HG03135 (cell line): ENCODE measurements at regions not wholly inside any gene's neighbourhood (a gene's known extent, or its start where the extent isn't known, plus 50 kb on each side); places are given as distances from the start of the nearest gene placed in this dataset.
A peak's percentile ranks its signal among the peaks of the same experiment; 100 is the strongest.

ENCODE experiments used
- ATAC-seq: cut with Tn5 transposase; IDR thresholded peaks from one replicate; pipeline ENCODE4 v1.9.1; 2021; ENCODE audit warnings: mild to moderate bottlenecking, moderate library complexity; ENCODE audit not compliant: unreplicated experiment

DNA sequence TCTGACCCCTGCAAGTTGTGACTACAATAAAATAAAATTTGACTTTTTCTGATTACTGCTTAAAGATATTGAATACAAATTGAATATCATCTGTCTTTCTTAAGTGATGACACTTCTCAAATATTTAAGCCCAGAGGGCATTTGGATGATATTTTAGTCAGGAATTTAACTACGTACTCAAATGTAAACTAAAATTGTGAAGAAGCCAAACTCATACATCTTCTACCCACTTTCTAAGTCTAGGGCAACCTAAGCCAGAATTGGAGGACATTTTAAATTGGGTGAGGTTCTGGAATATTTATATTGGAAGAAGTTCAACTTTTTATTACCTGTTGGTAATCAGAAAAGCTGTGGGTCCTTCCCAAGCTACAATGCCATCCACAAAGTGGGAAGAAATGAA is 149.1 kb upstream of the WDR11 start:
- ATAC-seq: no peak

DNA sequence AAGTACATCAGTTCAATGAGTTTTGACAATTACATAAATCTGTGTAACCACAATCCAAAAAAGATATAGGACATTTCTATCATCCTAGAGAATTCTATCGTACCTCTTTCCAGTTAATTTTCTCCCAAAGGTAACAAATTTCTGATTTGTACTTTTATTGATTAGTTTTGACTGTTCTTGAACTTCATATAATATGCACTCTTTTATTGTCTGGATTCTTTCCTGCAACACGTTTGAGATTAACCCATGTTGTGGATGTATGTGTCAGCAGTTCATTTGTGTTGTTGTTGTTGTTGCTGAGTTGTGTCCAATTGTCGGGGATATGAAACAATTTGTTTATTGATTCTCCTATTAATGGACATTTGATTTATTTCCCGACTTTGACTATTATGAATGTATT is 145.9 kb upstream of the WDR11 start:
- ATAC-seq: no peak

DNA sequence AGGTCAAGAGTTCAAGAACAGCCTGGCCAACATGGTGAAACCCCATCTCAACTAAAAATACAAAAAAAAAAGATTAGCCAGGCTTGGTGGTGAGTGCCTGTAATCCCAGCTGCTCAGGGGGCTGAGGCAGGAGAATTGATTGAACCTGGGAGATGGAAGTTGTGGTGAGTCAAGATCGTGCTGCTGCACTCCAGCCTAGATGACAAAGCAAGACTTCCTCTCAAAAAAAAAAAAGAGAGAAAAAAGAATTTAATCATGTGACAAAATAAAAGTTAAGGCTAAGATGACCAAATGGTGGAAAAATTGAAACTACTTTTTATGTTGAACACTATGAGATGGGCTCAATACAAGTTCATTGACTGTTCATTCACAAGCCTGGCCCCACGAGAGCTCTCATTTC is 141.1 kb upstream of the WDR11 start:
- ATAC-seq: no peak

DNA sequence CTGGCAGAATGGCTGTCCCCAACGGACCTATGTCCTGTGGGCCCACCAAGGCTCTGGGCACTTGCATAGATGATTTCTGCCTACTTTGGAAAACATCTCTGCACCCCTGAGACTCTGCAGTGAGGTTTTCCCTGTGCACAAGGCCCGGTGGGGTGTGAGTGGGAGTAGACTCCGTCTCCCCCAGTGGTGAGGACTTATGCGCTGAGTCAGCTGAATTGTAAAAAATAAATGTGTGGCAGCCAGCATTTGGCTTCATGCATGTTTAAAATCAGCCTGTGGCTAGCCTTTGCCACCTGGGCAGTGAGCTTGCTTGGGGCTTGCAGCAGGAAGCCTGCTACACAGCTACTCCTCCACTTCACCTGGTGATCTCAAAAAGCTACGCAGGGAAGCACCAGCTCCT is 139.3 kb upstream of the WDR11 start:
- no peak for ATAC-seq

DNA sequence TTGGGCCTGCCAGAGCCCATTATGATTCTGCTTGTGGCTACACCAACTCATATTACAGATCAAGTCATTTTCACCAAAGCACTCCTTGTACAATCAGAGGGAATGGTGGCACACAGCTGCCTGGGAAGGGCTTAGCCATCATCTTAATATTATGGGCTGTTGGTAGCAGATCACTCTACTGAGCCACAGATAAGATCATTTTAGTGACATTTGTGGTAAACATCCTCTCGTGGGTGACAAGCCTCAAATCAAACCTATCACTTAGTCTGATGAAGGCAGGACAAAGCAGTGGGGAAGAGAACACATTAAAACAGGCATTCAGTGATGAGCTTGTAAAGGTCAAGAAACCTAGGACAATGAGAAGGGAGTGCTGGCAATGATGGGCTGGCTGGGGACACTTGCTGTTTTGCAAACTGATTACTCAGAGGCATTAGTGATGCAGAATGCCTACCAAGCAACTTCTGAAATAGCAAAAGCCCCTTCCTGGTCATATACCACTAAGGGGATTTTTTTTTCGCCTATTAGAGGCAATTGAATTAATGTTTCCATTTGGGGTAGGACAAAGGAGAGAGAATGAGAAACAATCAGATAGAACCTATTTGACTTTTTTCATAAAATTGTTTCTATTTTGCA is 137.5 kb upstream of the WDR11 start:
- no peak for ATAC-seq

DNA sequence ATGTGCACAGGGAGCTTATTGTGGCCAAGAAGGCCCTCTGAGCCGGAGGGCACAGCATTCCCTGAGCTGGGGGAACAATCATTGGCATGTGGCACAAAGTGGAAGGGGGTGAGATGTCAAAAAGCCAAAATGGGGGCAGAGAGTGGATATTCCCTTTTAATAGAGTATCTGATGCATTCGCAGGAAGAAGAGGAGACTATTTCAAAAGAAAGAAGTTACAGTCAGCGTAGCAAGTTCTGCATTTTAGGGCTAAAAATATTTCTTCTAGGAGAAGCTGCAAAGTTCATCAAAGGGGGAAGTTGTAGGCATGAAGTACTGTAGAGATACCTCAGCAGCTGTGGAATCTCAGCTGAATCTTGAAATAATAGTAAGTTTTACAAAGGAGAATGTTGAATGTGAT is 136.0 kb upstream of the WDR11 start:
- ATAC-seq: no peak

- no peak for ATAC-seq
Observed at GRCh38 chr10:120719333-120719732, 131.8 kb upstream of the WDR11 start.

DNA sequence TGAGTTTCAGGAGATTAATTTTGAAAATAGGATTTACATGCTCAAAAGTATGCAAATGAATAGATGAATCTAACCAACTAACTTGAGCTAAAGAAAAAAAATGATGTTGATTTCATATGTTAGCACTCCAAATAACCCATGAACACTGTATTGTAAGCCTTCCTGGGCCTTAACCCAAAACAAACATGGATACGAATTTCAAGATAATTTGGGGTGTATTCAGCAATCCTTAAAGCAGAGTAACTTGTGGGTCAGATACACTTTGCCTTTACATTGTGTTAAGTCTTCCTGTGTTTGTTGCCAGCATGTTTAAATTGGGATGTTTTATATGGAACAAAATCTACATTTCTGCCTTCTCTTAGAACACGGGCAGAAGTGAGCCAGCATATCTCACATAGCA is 124.2 kb upstream of the WDR11 start:
- ATAC-seq: no peak

- no peak for ATAC-seq
Observed at GRCh38 chr10:120729547-120729946, 121.6 kb upstream of the WDR11 start.

- ATAC-seq: no peak
Observed at GRCh38 chr10:120732067-120732466, 119.1 kb upstream of the WDR11 start.

GRCh38 chr10:120732643-120733313 is 118.4 kb upstream of the WDR11 start:
- ATAC-seq: no peak

DNA sequence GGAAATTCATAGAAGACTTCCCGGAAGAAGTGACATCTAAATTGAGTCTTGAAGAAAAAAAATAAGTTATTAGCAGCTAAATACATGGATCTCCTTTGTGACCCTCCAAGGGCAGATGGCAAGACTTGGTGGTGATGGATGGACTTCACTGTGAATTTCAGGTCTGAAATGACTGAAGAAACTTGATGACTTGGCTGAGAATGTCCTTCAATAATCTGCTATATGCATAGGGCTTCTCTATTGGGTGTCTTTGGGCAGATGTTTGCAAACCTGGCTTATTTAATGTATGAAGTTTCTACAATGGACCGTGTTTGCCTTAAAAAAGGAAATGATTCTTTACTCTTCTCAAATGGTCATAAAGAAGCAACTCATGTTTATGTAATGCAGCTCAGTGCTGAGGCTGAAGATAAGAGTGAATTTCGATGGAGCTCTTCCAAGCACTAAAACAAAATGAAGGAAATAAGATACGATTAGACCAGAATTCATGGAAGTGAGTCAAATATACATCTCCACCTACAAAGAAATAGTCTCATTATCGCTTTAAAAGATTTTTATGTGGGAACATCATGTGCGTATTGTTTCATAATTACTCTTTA is 116.6 kb upstream of the WDR11 start:
- ATAC-seq: no peak

- no peak for ATAC-seq
Observed at GRCh38 chr10:120735315-120735714, 115.8 kb upstream of the WDR11 start.

DNA sequence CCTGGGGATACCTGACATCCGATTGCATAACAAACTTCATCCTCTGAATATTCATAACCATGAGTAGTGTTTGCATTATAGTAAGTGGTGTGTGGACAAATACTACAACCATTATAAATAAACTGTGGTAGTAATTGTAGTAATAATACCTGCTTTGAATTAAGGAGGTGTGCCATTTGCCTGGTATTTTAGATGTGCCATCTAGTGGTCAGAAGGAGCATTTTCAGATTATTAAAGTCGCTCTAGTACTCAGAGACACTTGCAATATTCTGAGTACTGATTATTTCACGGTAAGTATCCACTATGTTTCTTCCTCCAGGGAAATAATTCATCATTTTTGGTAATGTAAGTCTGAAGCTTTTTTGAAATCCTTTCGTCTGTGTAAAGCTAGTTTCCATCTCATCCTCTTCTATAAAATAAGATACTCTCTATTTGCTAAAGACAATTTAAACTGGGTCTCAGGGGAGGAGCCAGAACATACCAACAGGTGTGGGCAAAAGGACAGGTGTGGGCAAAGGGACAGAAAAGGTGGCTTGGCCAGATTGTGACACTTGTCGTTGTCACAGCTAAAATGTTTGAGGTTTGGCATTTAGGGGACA is 115.3 kb upstream of the WDR11 start:
- ATAC-seq: peak; percentile 66

DNA sequence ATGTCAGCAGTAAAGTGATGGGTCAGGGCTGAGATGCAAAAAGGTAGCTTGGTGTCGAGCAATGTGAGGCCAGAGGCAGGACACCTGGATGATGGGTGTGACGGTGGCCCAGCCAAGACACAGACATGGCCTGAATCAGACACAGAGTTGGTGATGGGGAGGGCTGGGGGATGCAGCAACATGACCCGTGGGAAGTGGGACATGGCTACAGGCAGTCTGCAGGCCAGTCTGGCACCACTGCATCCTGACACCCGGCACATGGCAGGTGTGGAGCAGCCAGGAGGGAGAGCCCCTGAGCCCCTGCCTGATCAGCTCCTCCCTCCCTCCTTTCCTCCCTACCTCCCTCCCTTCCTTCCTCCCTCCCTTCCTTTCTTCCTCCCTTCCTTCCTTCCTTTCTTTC is 114.8 kb upstream of the WDR11 start:
- ATAC-seq: no peak

DNA sequence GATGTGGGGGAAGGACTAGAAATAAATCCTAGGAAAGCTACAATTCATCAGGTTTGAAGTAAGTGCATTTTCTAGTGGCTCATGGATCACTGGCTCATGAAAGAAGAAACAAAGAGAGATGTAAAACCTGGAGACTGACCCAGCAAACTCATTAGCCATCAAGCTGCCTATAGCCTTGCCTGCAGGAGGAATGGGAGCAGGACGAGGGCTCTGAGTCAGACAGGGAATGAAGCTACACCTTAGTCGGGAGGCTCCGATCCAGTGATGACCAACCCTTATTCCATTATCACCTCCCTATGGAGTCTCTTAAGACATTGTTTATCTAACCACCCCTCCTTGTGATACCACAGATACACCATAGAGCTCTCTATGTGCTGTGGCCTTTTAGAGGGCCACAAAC is 112.5 kb upstream of the WDR11 start:
- ATAC-seq: no peak

DNA sequence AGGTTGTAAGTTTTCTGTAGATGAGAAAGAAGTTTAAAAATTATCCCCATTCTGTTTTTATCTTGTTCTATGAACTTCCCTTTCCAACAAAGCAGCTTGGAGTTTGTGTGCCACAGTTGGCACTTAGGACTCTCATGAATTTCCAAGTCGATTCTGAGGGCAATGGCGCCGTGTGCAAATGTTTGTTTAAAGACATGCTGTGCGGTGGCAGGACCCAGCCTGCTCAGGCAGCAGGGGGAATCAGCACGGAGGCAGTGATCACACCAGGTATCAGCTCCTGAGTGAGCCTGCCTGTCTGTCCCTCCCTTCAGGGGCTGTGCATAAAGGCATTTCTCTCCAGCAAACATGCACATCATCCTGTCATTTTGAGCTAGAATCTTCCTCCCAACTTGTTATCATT is 109.8 kb upstream of the WDR11 start:
- no peak for ATAC-seq

GRCh38 chr10:120742373-120742772 is 108.8 kb upstream of the WDR11 start:
- no peak for ATAC-seq

- no peak for ATAC-seq
Observed at GRCh38 chr10:120744040-120744439, 107.1 kb upstream of the WDR11 start.

DNA sequence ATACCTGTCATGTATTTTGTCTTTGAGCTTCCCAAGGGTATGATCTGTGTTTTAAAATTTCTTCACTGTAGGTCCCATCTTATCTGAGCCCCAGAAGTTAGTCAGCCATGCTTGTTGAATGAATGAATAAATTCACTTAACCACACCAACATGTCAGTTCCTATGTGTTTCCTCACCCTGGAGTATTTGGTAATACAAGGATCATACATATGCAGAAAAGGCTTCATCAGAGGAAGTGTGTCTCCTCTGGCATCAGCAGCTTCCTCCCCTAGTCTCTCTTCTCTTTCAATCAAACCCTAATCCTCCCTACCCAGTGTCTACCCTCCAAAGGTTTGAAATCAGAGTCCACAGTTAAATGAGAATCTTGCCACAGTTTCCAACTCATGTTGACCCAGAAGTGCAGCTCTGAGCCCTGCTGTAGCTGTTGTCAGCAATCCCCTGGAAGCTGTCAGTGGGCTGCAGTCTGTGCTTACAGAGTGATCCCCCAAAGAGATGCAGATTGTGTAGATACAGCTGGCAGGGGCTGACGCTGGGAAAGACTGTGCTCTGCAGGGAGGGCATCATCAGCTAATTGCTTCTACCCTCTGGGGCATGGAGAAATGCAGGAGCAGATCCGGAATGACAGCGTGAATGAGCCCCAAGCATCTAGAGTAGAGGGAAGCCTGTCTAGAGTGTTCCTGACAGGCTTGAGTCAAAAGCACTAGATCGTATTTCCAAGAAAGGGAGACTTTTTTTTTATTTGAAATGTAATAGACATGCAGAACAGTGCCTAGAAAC is 105.0 kb upstream of the WDR11 start:
- no peak for ATAC-seq

- ATAC-seq: no peak
Observed at GRCh38 chr10:120748519-120748918, 102.6 kb upstream of the WDR11 start.
